ENCODE measurements at regions not wholly inside any gene's neighbourhood (a gene's known extent, or its start where the extent isn't known, plus 50 kb on each side); places are given as distances from the start of the nearest gene placed in this dataset.

- Histone ChIP-seq H3K4me2 (replicated peaks; ENCODE audit: extremely low read depth, low read length, poor library complexity, severe bottlenecking) (no peak overlapping the region), H2AFZ (ENCODE audit: insufficient read depth, low read depth, low read length, poor library complexity, severe bottlenecking) (no peak overlapping the region), H3K4me1 (ENCODE audit: control insufficient read depth in 1 of 2, insufficient read depth in 2 of 2, low read length in 2 of 2) (no peaks in the 10 kb centered on the region), H3K27me3 (ENCODE audit: control insufficient read depth in 2 of 2, insufficient read depth in 2 of 2, low read length in 2 of 2) (no peaks in the 10 kb centered on the region), H3K27ac (ENCODE audit: low read depth in 1 of 2, low read length in 2 of 2) (no peak overlapping the region), H3K9ac (ENCODE audit: insufficient read depth, low read length, poor library complexity, severe bottlenecking) (no peak overlapping the region), H4K20me1 (ENCODE audit: insufficient read depth, low read length) (no peaks in the 10 kb centered on the region), H3K36me3 (replicated peaks in 1 of 2; ENCODE audit: control insufficient read depth in 1 of 2, insufficient read depth in 2 of 2, low read length in 2 of 2) (no peaks in the 10 kb centered on the region), H3K9me3 (replicated peaks in 1 of 2; ENCODE audit: control insufficient read depth in 1 of 2, insufficient read depth in 1 of 2, low read length in 2 of 2) (peaks cover 9 to 16% of the 10 kb centered on the region in 2 donors), H3K79me2 (ENCODE audit: insufficient read depth, low read length) (no peaks in the 10 kb centered on the region), H3K4me3 (replicated peaks in 1 of 3; ENCODE audit: low read depth in 2 of 3, low read length in 3 of 3) (no peak overlapping the region)
- Mint-ChIP-seq H3K36me3 (no peaks in the 10 kb centered on the region), H3K27me3 (ENCODE audit: low read depth in 3 of 3) (peaks cover 4 to 5% (median 4%) of the 10 kb centered on the region in 3 donors), H3K27ac (no peak overlapping the region), H3K4me1 (no peaks in the 10 kb centered on the region), H3K9me3 (peaks cover 3 to 15% (median 10%) of the 10 kb centered on the region in 7 donors), H3K4me3 (no peak overlapping the region)
- intact Hi-C loops (cut with micrococcal nuclease) = no loop called here
- TF ChIP-seq CTCF (IDR thresholded peaks at IDR 0.05) = no peak
- WGBS (ENCODE audit: insufficient coverage) = no CpG with 5 or more reads among the region's 6 CpGs
- DNase-seq = no peak
These were observed 163.7 kb downstream of the FBXO15 start for GRCh38 chr18:73983970-73984369.

- WGBS (ENCODE audit: insufficient coverage) = 92% methylated on average over 4 of the region's 5 CpGs
- H2AFZ ChIP-seq (ENCODE audit: insufficient read depth, low read depth, low read length, poor library complexity, severe bottlenecking) = no peak overlapping the region
- no peak overlapping the region for H3K9ac ChIP-seq (ENCODE audit: insufficient read depth, low read length, poor library complexity, severe bottlenecking)
- DNase-seq = no peak
- intact Hi-C loops (cut with micrococcal nuclease) = no loop called here
- H3K9me3 ChIP-seq (replicated peaks in 1 of 2; ENCODE audit: control insufficient read depth in 1 of 2, insufficient read depth in 1 of 2, low read length in 2 of 2) = peaks cover 7 to 11% of the 10 kb centered on the region in 2 donors
- no peak for TF ChIP-seq CTCF (IDR thresholded peaks at IDR 0.05)
- Mint-ChIP-seq H3K4me3 (no peak overlapping the region), H3K27me3 (ENCODE audit: low read depth in 3 of 3) (peaks cover 4 to 7% (median 5%) of the 10 kb centered on the region in 3 donors), H3K36me3 (no peaks in the 10 kb centered on the region), H3K27ac (no peak overlapping the region), H3K9me3 (peaks cover 3 to 13% (median 10%) of the 10 kb centered on the region in 7 donors), H3K4me1 (no peaks in the 10 kb centered on the region)
- H3K4me3 ChIP-seq (replicated peaks in 1 of 3; ENCODE audit: low read depth in 2 of 3, low read length in 3 of 3) = no peak overlapping the region
- H3K27me3 ChIP-seq (ENCODE audit: control insufficient read depth in 2 of 2, insufficient read depth in 2 of 2, low read length in 2 of 2) = no peaks in the 10 kb centered on the region
- no peaks in the 10 kb centered on the region for H3K4me1 ChIP-seq (ENCODE audit: control insufficient read depth in 1 of 2, insufficient read depth in 2 of 2, low read length in 2 of 2)
- no peak overlapping the region for H3K27ac ChIP-seq (ENCODE audit: low read depth in 1 of 2, low read length in 2 of 2)
- H3K79me2 ChIP-seq (ENCODE audit: insufficient read depth, low read length) = no peaks in the 10 kb centered on the region
- H3K36me3 ChIP-seq (replicated peaks in 1 of 2; ENCODE audit: control insufficient read depth in 1 of 2, insufficient read depth in 2 of 2, low read length in 2 of 2) = no peaks in the 10 kb centered on the region
- H4K20me1 ChIP-seq (ENCODE audit: insufficient read depth, low read length) = no peaks in the 10 kb centered on the region
- H3K4me2 ChIP-seq (replicated peaks; ENCODE audit: extremely low read depth, low read length, poor library complexity, severe bottlenecking) = no peak overlapping the region
These were observed 164.1 kb downstream of the FBXO15 start for GRCh38 chr18:73983496-73983895.

Measured in CD14-positive monocyte (primary cell).